GM12865 (cell line): ENCODE measurements at regions not wholly inside any gene's neighbourhood (a gene's known extent, or its start where the extent isn't known, plus 50 kb on each side); places are given as distances from the start of the nearest gene placed in this dataset.
A peak's percentile ranks its signal among the peaks of the same experiment; 100 is the strongest.

Source experiments
- DNase-seq: peaks from one replicate; pipeline ENCODE4 v3.0.0; 2010; ENCODE audit warnings: low read depth
- H3K4me3 ChIP-seq: 2 replicates; pipeline ENCODE4 v1.5.1; 2011; ENCODE audit warnings: mild to moderate bottlenecking, low read depth, low read length, control low read depth
- CTCF ChIP-seq: IDR thresholded peaks from 2 replicates; pipeline ENCODE4 v1.5.1; 2011; ENCODE audit warnings: low read length, control low read depth, low read depth, inconsistent platforms; ENCODE audit not compliant: insufficient read depth; ENCODE audit errors: missing control alignments

- DNase-seq = no peak
- no peak overlapping the region for H3K4me3 ChIP-seq
- no peak for TF ChIP-seq CTCF
Measured at GRCh38 chr14:58824796-58825195, 187.0 kb downstream of the DACT1 start.

- no peak for TF ChIP-seq CTCF
- no peak for DNase-seq
- no peak overlapping the region for H3K4me3 ChIP-seq
Measured at GRCh38 chr14:58825606-58826005, 187.8 kb downstream of the DACT1 start.

DNA sequence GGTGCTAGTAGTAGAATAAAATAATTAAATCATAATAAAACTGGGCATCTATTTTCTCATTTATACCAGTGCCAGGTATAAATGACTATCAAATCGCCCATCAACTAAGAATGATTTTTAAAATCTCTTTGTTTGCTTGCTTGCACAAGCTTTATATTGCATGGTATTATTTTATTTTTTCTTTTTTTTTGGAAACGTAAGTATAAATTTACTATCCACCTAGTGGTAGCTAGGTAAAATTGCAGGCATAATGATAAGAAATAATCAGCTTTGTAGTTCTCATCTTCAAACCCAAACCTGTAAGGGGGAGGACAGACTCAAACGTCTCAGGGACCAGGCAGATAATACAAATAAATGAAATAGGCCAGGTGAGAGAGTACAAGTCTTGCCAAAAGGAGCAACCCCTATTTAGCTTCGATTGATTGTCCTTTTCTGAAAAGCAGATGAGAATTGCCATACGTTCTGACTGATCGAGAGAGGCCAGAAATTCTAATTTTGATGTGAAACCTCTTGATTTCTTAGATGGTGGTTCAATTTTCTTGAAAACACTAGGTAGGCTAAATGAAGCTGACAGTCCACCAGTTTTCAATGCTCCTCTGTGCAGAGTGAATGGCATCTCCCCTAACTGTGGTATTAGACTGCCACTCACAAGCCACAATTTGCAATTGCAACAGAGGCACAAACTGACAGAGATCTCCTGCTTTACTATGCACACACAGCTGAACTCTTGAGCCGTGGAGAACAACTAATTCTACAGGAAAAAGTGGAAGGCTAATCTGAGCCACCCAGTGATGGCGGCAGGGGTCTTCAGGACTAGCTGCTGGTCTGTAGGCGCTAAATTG is 189.3 kb downstream of the DACT1 start:
- TF ChIP-seq CTCF = peak; percentile 13
- DNase-seq = peak; percentile 8
- no peak overlapping the region for H3K4me3 ChIP-seq

DNA sequence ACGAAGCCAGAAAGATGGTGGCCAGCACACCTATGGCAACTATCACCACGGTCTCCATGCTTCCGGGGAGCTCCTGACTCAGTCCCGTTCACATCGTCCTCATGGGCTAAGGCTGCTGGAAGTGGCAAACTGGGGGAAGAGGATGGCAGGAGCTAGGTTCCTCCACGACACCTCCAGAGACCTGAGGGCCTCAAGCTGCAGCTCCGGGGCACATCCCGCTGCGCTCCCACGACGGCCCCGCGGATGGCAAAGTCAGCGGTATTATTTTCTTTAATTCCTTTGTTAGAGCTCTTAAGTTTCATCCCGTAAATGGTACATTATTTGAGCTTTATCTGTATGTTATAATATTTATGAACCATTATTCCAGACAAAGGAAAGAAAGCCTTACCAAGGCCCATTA is 190.5 kb downstream of the DACT1 start:
- no peak for DNase-seq
- no peak for TF ChIP-seq CTCF
- no peak overlapping the region for H3K4me3 ChIP-seq

- no peak for TF ChIP-seq CTCF
- no peak overlapping the region for H3K4me3 ChIP-seq
- no peak for DNase-seq
Measured at GRCh38 chr14:58829594-58829993, 191.8 kb downstream of the DACT1 start.

DNA sequence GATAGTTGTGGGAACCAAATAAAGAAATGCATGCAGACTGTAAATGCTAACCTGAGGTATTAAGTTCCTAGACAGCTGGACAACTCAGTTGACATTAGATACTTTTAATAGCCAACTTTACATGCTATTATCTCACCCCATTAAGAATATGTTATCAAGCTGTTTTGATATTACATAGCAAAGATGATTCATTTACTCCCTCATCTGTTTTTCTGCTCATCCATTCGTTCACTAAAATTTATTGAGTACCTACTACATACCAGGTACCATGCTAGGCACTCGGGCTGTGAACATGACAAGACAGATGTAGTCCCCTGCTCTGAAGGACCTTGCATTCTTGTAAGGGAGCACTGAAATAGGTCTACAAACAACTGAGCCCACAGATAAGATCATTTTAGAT is 192.4 kb downstream of the DACT1 start:
- H3K4me3 ChIP-seq = no peak overlapping the region
- DNase-seq = no peak
- TF ChIP-seq CTCF = no peak

GRCh38 chr14:58832095-58832521 is 194.3 kb downstream of the DACT1 start:
- TF ChIP-seq CTCF = no peak

More at GRCh38 chr14:58832095-58832521, 194.3 kb downstream of the DACT1 start:
- no peak for DNase-seq
- H3K4me3 ChIP-seq = no peak overlapping the region
